ENCODE measurements at regions not wholly inside any gene's neighbourhood (a gene's known extent, or its start where the extent isn't known, plus 50 kb on each side); places are given as distances from the start of the nearest gene placed in this dataset.

- DNase-seq (ENCODE audit: extremely low read depth in 1 of 2, low read depth in 1 of 2), result no peak
Measured at GRCh38 chr12:81819991-81820633, 61.0 kb upstream of the PPFIA2 start.

GRCh38 chr12:81815611-81816010 lies 56.5 kb upstream of the PPFIA2 start:
- no peak for DNase-seq (ENCODE audit: extremely low read depth in 1 of 2, low read depth in 1 of 2)

GRCh38 chr12:81811778-81812125 lies 52.6 kb upstream of the PPFIA2 start:
- DNase-seq (ENCODE audit: extremely low read depth in 1 of 2, low read depth in 1 of 2), result no peak

GRCh38 chr12:81811061-81811777 lies 52.1 kb upstream of the PPFIA2 start:
- DNase-seq (ENCODE audit: extremely low read depth in 1 of 2, low read depth in 1 of 2), result no peak

- no peak for DNase-seq (ENCODE audit: extremely low read depth in 1 of 2, low read depth in 1 of 2)
Measured at GRCh38 chr12:81809829-81810595, 50.9 kb upstream of the PPFIA2 start.

GRCh38 chr12:81809113-81809777 lies 50.1 kb upstream of the PPFIA2 start:
- DNase-seq (ENCODE audit: extremely low read depth in 1 of 2, low read depth in 1 of 2), result no peak

All from stimulated activated CD8-positive, alpha-beta memory T cell treated with anti-CD3 and anti-CD28 coated beads, Interleukin-7, amount 100 ng/mL, for 48 hours (primary cell).